Ishikawa (cell line): ENCODE measurements at regions not wholly inside any gene's neighbourhood (a gene's known extent, or its start where the extent isn't known, plus 50 kb on each side); places are given as distances from the start of the nearest gene placed in this dataset.

Experiments
- CEBPB ChIP-seq: IDR thresholded peaks from 2 replicates; pipeline ENCODE4 v1.6.1; 2012
- CREB1 ChIP-seq: IDR thresholded peaks from 2 replicates; pipeline ENCODE4 v1.6.1; 2012; ENCODE audit warnings: low read depth
- EGR1 ChIP-seq: IDR thresholded peaks from 2 replicates; pipeline ENCODE4 v1.6.1; 2012
- EP300 ChIP-seq: IDR thresholded peaks from 2 replicates; pipeline ENCODE4 v1.6.1; 2012; ENCODE audit warnings: borderline replicate concordance
- FOXM1 ChIP-seq: IDR thresholded peaks from 2 replicates; pipeline ENCODE4 v1.6.1; 2012; ENCODE audit warnings: low read depth, borderline replicate concordance
- MAX ChIP-seq: IDR thresholded peaks from 2 replicates; pipeline ENCODE4 v1.6.1; 2012
- NFIC ChIP-seq: IDR thresholded peaks from 2 replicates; pipeline ENCODE4 v1.6.1; 2012
- RAD21 ChIP-seq: IDR thresholded peaks from 2 replicates; pipeline ENCODE4 v1.6.1; 2012; ENCODE audit warnings: low read depth
- REST ChIP-seq: IDR thresholded peaks from 2 replicates; pipeline ENCODE4 v1.6.1; 2012; ENCODE audit warnings: low read depth, mild to moderate bottlenecking
- TAF1 ChIP-seq: IDR thresholded peaks from 2 replicates; pipeline ENCODE4 v1.6.1; 2012; ENCODE audit warnings: low read depth, mild to moderate bottlenecking
- TCF12 ChIP-seq: IDR thresholded peaks from 2 replicates; pipeline ENCODE4 v1.6.1; 2012; ENCODE audit warnings: low read depth
- TEAD4 ChIP-seq: IDR thresholded peaks from 2 replicates; pipeline ENCODE4 v1.6.1; 2012
- USF1 ChIP-seq: IDR thresholded peaks from 2 replicates; pipeline ENCODE4 v1.6.1; 2012
- YY1 ChIP-seq: IDR thresholded peaks from 2 replicates; pipeline ENCODE4 v1.6.1; 2012; ENCODE audit warnings: low read depth
- ZBTB7A ChIP-seq: IDR thresholded peaks from 2 replicates; pipeline ENCODE4 v1.6.1; 2012; ENCODE audit warnings: low read depth

GRCh38 chr14:40164083-40164482 lies 731.9 kb upstream of the FBXO33 start:
- TF ChIP-seq NFIC (no peak), TCF12 (no peak), RAD21 (no peak), REST (no peak), EGR1 (no peak), CREB1 (no peak), TEAD4 (no peak), YY1 (no peak), FOXM1 (no peak)

- TF ChIP-seq TAF1 (no peak), REST (no peak), MAX (no peak), USF1 (no peak), ZBTB7A (no peak), YY1 (no peak), RAD21 (no peak)
Observed at GRCh38 chr14:40139657-40140056, 707.4 kb upstream of the FBXO33 start.

GRCh38 chr14:40133463-40133862 lies 701.2 kb upstream of the FBXO33 start:
- TF ChIP-seq RAD21 (no peak), REST (no peak), ZBTB7A (no peak), MAX (no peak), YY1 (no peak), EP300 (no peak), TCF12 (no peak), CREB1 (no peak), USF1 (no peak), CEBPB (no peak), NFIC (no peak), EGR1 (no peak), TAF1 (no peak), FOXM1 (no peak)

- TF ChIP-seq RAD21: no peak
- TF ChIP-seq CEBPB: no peak
- no peak for TF ChIP-seq EGR1
- no peak for TF ChIP-seq ZBTB7A
- no peak for TF ChIP-seq CREB1
- no peak for TF ChIP-seq MAX
- no peak for TF ChIP-seq REST
- no peak for TF ChIP-seq FOXM1
- no peak for TF ChIP-seq EP300
- TF ChIP-seq YY1: no peak
- TF ChIP-seq TCF12: no peak
- TF ChIP-seq USF1: no peak
- TF ChIP-seq TEAD4: no peak
- TF ChIP-seq NFIC: no peak
- no peak for TF ChIP-seq TAF1
Observed at GRCh38 chr14:40129159-40129558, 696.9 kb upstream of the FBXO33 start.
